HepG2 (cell line): ENCODE measurements at regions not wholly inside any gene's neighbourhood (a gene's known extent, or its start where the extent isn't known, plus 50 kb on each side); places are given as distances from the start of the nearest gene placed in this dataset.

Experiments
- AGO2 ChIP-seq: fragments of 200-400 bp; formaldehyde crosslinking; optimal IDR thresholded peaks from 2 replicates; pipeline ENCODE3; 2017; ENCODE audit warnings: mild to moderate bottlenecking, low read depth, low read length, moderate library complexity
- GABPA ChIP-seq, 2 experiments: IDR thresholded peaks; 2 replicates each; pipeline ENCODE4 v1.6.1; 2011 to 2016; ENCODE audit warnings: low read depth in 2 of 2, low read length in 1 of 2, missing biosample characterization in 1 of 2, missing genetic modification characterization in 1 of 2
- KAT2B ChIP-seq: fragments of 150-350 bp; IDR thresholded peaks from 2 replicates; pipeline ENCODE4 v1.6.1; 2014; ENCODE audit warnings: low read depth, low read length, borderline replicate concordance
- ZNF292 ChIP-seq: sonication (generic); formaldehyde crosslinking; IDR thresholded peaks from 2 replicates; pipeline ENCODE4 v1.8.1; 2022; ENCODE audit warnings: mild to moderate bottlenecking, low read depth, missing genetic modification reagents, borderline replicate concordance
- TF ChIP-seq, protein P1 (sequence below): sonication (generic); formaldehyde crosslinking; conservative IDR thresholded peaks from 2 replicates; pipeline ENCODE4 v1.5.0; 2020; ENCODE audit warnings: missing genetic modification reagents

DNA sequence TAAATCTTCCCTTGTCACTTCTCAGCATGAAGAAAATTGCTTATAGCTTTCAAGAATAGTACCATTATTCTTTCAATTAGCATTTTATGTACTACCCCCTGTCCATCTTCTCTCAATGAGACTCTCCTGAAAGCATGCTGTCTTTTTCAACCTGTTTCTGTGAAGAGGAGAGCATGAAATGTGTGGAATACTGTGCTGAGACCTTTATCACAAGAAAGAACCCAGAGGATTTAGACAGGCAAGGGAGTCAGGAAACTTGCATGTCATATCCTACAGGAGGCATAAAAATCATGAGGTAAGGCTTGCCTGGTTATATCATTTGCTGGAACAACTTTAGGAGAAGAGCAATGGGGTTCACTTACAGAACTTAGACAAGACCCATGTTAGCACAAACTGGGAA lies 56.7 kb upstream of the LPAR1 start:
- TF ChIP-seq GABPA (IDR thresholded peaks at IDR 0.05; ENCODE audit: low read depth, low read length), result no peak
- no peak for TF ChIP-seq GABPA (CRISPR knock-in tag; IDR thresholded peaks at IDR 0.05; ENCODE audit: low read depth)
- TF ChIP-seq, protein P1, sequence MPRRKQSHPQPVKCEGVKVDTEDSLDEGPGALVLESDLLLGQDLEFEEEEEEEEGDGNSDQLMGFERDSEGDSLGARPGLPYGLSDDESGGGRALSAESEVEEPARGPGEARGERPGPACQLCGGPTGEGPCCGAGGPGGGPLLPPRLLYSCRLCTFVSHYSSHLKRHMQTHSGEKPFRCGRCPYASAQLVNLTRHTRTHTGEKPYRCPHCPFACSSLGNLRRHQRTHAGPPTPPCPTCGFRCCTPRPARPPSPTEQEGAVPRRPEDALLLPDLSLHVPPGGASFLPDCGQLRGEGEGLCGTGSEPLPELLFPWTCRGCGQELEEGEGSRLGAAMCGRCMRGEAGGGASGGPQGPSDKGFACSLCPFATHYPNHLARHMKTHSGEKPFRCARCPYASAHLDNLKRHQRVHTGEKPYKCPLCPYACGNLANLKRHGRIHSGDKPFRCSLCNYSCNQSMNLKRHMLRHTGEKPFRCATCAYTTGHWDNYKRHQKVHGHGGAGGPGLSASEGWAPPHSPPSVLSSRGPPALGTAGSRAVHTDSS (CRISPR knock-in tag), result no peak
- no peak for TF ChIP-seq KAT2B
- TF ChIP-seq AGO2, result no peak
- no peak for TF ChIP-seq ZNF292 (CRISPR knock-in tag)
